ENCODE measurements at regions not wholly inside any gene's neighbourhood (a gene's known extent, or its start where the extent isn't known, plus 50 kb on each side); places are given as distances from the start of the nearest gene placed in this dataset.
"Not testable (repeated sequence)": the region's sequence is repeated elsewhere in the genome, so short reads cannot be mapped to it uniquely, and the experiment has no call there.

DNA sequence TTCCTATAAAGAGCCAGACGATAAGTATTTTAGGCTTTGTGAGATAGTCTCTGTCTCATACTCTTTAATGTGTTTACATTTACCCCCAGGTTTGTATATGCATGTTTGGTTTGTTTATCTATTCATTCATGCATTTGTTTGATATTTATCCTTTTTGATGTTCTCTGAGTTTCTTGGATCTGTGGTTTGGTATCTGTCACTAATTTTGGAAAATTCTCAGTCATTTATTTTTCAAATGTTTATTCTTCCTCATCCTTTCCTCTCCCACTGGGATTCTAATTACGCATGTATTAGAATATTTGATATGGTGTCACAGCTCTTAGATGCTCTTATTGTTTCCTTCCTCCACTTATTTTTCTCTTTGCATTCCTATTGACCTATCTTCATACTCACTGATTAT lies 143.2 kb downstream of the KBTBD2 start:
- not testable (repeated sequence) for H3K36me3 ChIP-seq (ENCODE audit: control insufficient read depth in 2 of 2, insufficient read depth in 2 of 2, low read length in 1 of 2); H3K27me3 ChIP-seq (ENCODE audit: control insufficient read depth in 2 of 2, insufficient read depth in 1 of 2, low read length in 1 of 2); H3K4me1 ChIP-seq (ENCODE audit: control insufficient read depth in 2 of 2, insufficient read depth in 2 of 2, low read length in 2 of 2); H3K9me3 ChIP-seq (ENCODE audit: control insufficient read depth in 2 of 2, insufficient read depth in 1 of 2, low read length in 1 of 2); DNase-seq (ENCODE audit: low read depth in 6 of 9, low spot score in 9 of 9); H3K4me3 ChIP-seq (ENCODE audit: low read length in 2 of 2); H3K27ac ChIP-seq (ENCODE audit: low read depth in 1 of 2, low read length in 1 of 2)
- WGBS: 94% methylated on average over 2 of the region's 2 CpGs

DNA sequence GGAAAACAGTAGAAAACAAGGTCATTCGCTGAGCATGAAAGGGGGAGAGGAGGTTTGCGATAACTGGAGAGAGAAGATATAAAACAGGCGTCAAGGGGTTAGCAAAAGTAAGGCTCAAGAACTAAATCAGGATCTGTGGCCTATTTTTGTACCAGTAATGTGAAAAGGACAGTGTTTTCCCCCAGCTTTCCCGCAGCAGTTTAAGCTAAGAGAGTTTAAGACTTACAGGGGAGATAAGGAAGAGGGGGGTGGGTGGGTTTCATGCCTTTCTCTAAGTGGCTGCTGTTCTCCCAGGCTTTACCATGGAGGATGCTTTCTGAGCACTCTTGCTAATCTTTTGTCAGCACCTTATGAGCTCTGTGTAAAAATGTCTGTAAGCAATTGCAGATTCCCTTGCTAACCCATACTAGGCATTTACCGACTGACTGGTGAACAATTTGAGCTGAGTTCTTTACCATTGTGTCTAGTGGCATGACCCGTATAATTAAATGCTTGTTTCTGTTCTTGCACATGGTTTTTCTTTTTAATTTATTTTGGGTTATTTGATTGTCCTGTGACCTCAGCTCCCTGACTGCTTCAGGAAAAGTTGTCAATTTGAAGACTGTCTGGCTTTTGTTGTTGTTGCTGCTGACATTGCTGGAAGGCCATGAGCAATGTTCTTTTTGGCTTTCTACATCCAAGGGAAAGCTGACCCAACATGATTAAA lies 144.0 kb downstream of the KBTBD2 start:
- not testable (repeated sequence) for H3K36me3 ChIP-seq (ENCODE audit: control insufficient read depth in 2 of 2, insufficient read depth in 2 of 2, low read length in 1 of 2); H3K9me3 ChIP-seq (ENCODE audit: control insufficient read depth in 2 of 2, insufficient read depth in 1 of 2, low read length in 1 of 2); H3K27me3 ChIP-seq (ENCODE audit: control insufficient read depth in 2 of 2, insufficient read depth in 1 of 2, low read length in 1 of 2); DNase-seq (ENCODE audit: low read depth in 6 of 9, low spot score in 9 of 9); H3K4me1 ChIP-seq (ENCODE audit: control insufficient read depth in 2 of 2, insufficient read depth in 2 of 2, low read length in 2 of 2); H3K4me3 ChIP-seq (ENCODE audit: low read length in 2 of 2); H3K27ac ChIP-seq (ENCODE audit: low read depth in 1 of 2, low read length in 1 of 2)
- 96% methylated on average over 6 of the region's 6 CpGs for WGBS

- not testable (repeated sequence) for H3K9me3 ChIP-seq (ENCODE audit: control insufficient read depth in 2 of 2, insufficient read depth in 1 of 2, low read length in 1 of 2); H3K36me3 ChIP-seq (ENCODE audit: control insufficient read depth in 2 of 2, insufficient read depth in 2 of 2, low read length in 1 of 2); DNase-seq (ENCODE audit: low read depth in 6 of 9, low spot score in 9 of 9); H3K27ac ChIP-seq (ENCODE audit: low read depth in 1 of 2, low read length in 1 of 2); H3K4me3 ChIP-seq (ENCODE audit: low read length in 2 of 2); H3K4me1 ChIP-seq (ENCODE audit: control insufficient read depth in 2 of 2, insufficient read depth in 2 of 2, low read length in 2 of 2); H3K27me3 ChIP-seq (ENCODE audit: control insufficient read depth in 2 of 2, insufficient read depth in 1 of 2, low read length in 1 of 2)
- WGBS: 98% methylated on average over 4 of the region's 4 CpGs
Measured at GRCh38 chr7:32741853-32742476, 149.6 kb downstream of the KBTBD2 start.

GRCh38 chr7:32739749-32740148 lies 151.8 kb downstream of the KBTBD2 start:
- H3K27ac ChIP-seq (ENCODE audit: low read depth in 1 of 2, low read length in 1 of 2); H3K36me3 ChIP-seq (ENCODE audit: control insufficient read depth in 2 of 2, insufficient read depth in 2 of 2, low read length in 1 of 2); H3K9me3 ChIP-seq (ENCODE audit: control insufficient read depth in 2 of 2, insufficient read depth in 1 of 2, low read length in 1 of 2); DNase-seq (ENCODE audit: low read depth in 6 of 9, low spot score in 9 of 9); H3K27me3 ChIP-seq (ENCODE audit: control insufficient read depth in 2 of 2, insufficient read depth in 1 of 2, low read length in 1 of 2); H3K4me1 ChIP-seq (ENCODE audit: control insufficient read depth in 2 of 2, insufficient read depth in 2 of 2, low read length in 2 of 2); H3K4me3 ChIP-seq (ENCODE audit: low read length in 2 of 2): not testable (repeated sequence)
- no CpG with 5 or more reads among the region's 1 CpG for WGBS

DNA sequence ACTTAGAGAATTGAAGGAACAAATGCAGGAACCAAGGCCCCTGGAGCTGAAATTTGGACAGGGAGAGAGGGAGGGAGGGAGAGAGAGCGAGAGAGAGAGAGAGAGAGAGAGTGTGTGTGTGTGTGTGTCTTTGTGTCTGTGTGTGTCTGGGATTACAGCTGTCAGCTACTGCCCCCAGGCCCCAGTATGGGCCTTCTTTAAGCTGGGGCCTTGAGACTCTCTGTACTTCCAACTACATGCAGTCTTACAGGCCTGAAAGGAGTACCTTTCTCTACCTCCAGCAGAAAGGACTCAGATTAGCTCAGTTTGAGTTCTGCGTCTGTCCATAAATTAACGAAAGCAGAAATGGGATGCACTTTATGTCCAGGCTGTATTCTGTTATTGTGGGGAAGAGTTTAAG lies 153.2 kb downstream of the KBTBD2 start:
- H3K27ac ChIP-seq (ENCODE audit: low read depth in 1 of 2, low read length in 1 of 2); H3K4me3 ChIP-seq (ENCODE audit: low read length in 2 of 2); H3K36me3 ChIP-seq (ENCODE audit: control insufficient read depth in 2 of 2, insufficient read depth in 2 of 2, low read length in 1 of 2); H3K27me3 ChIP-seq (ENCODE audit: control insufficient read depth in 2 of 2, insufficient read depth in 1 of 2, low read length in 1 of 2); H3K4me1 ChIP-seq (ENCODE audit: control insufficient read depth in 2 of 2, insufficient read depth in 2 of 2, low read length in 2 of 2); H3K9me3 ChIP-seq (ENCODE audit: control insufficient read depth in 2 of 2, insufficient read depth in 1 of 2, low read length in 1 of 2); DNase-seq (ENCODE audit: low read depth in 6 of 9, low spot score in 9 of 9): not testable (repeated sequence)
- WGBS: 90% methylated on average over 3 of the region's 3 CpGs

- not testable (repeated sequence) for H3K36me3 ChIP-seq (ENCODE audit: control insufficient read depth in 2 of 2, insufficient read depth in 2 of 2, low read length in 1 of 2); H3K4me3 ChIP-seq (ENCODE audit: low read length in 2 of 2)
Measured at GRCh38 chr7:32732767-32733166, 158.8 kb downstream of the KBTBD2 start.

DNA sequence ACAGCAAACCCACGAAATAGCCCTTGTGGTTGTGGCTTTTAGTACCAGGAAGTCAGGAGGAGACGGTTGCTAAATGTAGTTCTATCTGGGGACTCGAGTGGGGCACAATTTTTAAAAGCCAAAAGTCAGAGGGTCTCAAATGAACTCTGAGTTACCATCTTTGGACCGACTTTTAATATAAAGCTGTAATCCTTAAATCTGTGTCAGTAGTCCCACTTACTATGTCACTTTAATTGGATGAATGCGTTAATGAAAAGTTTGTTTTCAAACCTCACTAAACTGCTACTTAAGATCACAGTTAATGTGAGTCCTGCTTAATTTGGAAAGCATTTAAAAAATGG lies 162.3 kb downstream of the KBTBD2 start:
- H3K27me3 ChIP-seq (ENCODE audit: control insufficient read depth in 2 of 2, insufficient read depth in 1 of 2, low read length in 1 of 2); H3K4me1 ChIP-seq (ENCODE audit: control insufficient read depth in 2 of 2, insufficient read depth in 2 of 2, low read length in 2 of 2); H3K36me3 ChIP-seq (ENCODE audit: control insufficient read depth in 2 of 2, insufficient read depth in 2 of 2, low read length in 1 of 2); H3K9me3 ChIP-seq (ENCODE audit: control insufficient read depth in 2 of 2, insufficient read depth in 1 of 2, low read length in 1 of 2); H3K27ac ChIP-seq (ENCODE audit: low read depth in 1 of 2, low read length in 1 of 2); H3K4me3 ChIP-seq (ENCODE audit: low read length in 2 of 2): not testable (repeated sequence)
- WGBS: 27% methylated on average over 5 of the region's 5 CpGs
- DNase-seq (ENCODE audit: low read depth in 6 of 9, low spot score in 9 of 9): peak in 1 of 9 donors; percentile 7

More at GRCh38 chr7:32732767-32733166, 158.8 kb downstream of the KBTBD2 start:
- H3K27me3 ChIP-seq (ENCODE audit: control insufficient read depth in 2 of 2, insufficient read depth in 1 of 2, low read length in 1 of 2); DNase-seq (ENCODE audit: low read depth in 6 of 9, low spot score in 9 of 9); H3K9me3 ChIP-seq (ENCODE audit: control insufficient read depth in 2 of 2, insufficient read depth in 1 of 2, low read length in 1 of 2); H3K4me1 ChIP-seq (ENCODE audit: control insufficient read depth in 2 of 2, insufficient read depth in 2 of 2, low read length in 2 of 2); H3K27ac ChIP-seq (ENCODE audit: low read depth in 1 of 2, low read length in 1 of 2): not testable (repeated sequence)
- 91% methylated on average over 4 of the region's 4 CpGs for WGBS

GRCh38 chr7:32728412-32729334 lies 162.9 kb downstream of the KBTBD2 start:
- H3K4me1 ChIP-seq (ENCODE audit: control insufficient read depth in 2 of 2, insufficient read depth in 2 of 2, low read length in 2 of 2); H3K36me3 ChIP-seq (ENCODE audit: control insufficient read depth in 2 of 2, insufficient read depth in 2 of 2, low read length in 1 of 2); H3K9me3 ChIP-seq (ENCODE audit: control insufficient read depth in 2 of 2, insufficient read depth in 1 of 2, low read length in 1 of 2); H3K27me3 ChIP-seq (ENCODE audit: control insufficient read depth in 2 of 2, insufficient read depth in 1 of 2, low read length in 1 of 2): not testable (repeated sequence)
- under 1% methylated on average over 102 of the region's 111 CpGs for WGBS
- DNase-seq (ENCODE audit: low read depth in 6 of 9, low spot score in 9 of 9): peak in 8 of 9 donors; percentile 17 to 69 (median 40)
- peak overlapping the region in 1 of 2 donors; percentile 36 for H3K27ac ChIP-seq (ENCODE audit: low read depth in 1 of 2, low read length in 1 of 2)
- peak overlapping the region; percentile 41 to 62 for H3K4me3 ChIP-seq (ENCODE audit: low read length in 2 of 2)
